Heart left ventricle (tissue), 16 donors: ENCODE measurements at regions not wholly inside any gene's neighbourhood (a gene's known extent, or its start where the extent isn't known, plus 50 kb on each side); places are given as distances from the start of the nearest gene placed in this dataset.

Source experiments
- ATAC-seq, 4 donors: fragments of 200-7000 bp; cut with Tn5 transposase; one replicate each; pipeline ENCODE4 v1.9.1; 2020 to 2022; ENCODE audit warnings: moderate library complexity in 4 of 4, mild to moderate bottlenecking in 3 of 4, moderate number of reproducible peaks in 1 of 4
- DNase-seq, 5 donors: peaks; one replicate each; pipeline ENCODE4 v3.0.0-alpha.2; 2020
- H3K27ac ChIP-seq, 12 donors: fragments of 200-600 bp; sonication (generic) in 4 of 12; one replicate each; pipeline versions ENCODE4 v1.5.0 to v1.8.0; 2016 to 2022; ENCODE audit warnings: mild to moderate bottlenecking in 2 of 12
- H3K27me3 ChIP-seq, 9 donors: fragments of 200-600 bp; sonication (generic) in 2 of 9; one replicate each; pipeline versions ENCODE4 v1.5.1 to v1.8.0; 2016 to 2022; ENCODE audit warnings: mild to moderate bottlenecking in 3 of 9
- H3K36me3 ChIP-seq, 9 donors: fragments of 200-600 bp; sonication (generic) in 2 of 9; one replicate each; pipeline versions ENCODE4 v1.5.0 to v1.8.0; 2018 to 2022; ENCODE audit warnings: mild to moderate bottlenecking in 2 of 9
- H3K4me1 ChIP-seq, 12 donors: fragments of 200-600 bp; sonication (generic) in 4 of 12; one replicate each; pipeline versions ENCODE4 v1.5.0 to v1.8.0; 2016 to 2022; ENCODE audit warnings: mild to moderate bottlenecking in 3 of 12
- H3K4me3 ChIP-seq, 12 donors: fragments of 200-600 bp; sonication (generic) in 4 of 12; one replicate each; pipeline versions ENCODE4 v1.5.0 to v1.8.0; 2017 to 2022; ENCODE audit warnings: mild to moderate bottlenecking in 9 of 12, moderate library complexity in 4 of 12
- H3K9me3 ChIP-seq, 12 donors: fragments of 200-600 bp; sonication (generic) in 4 of 12; one replicate each; pipeline versions ENCODE4 v1.5.0 to v1.8.0; 2016 to 2022; ENCODE audit warnings: mild to moderate bottlenecking in 1 of 12
- CTCF ChIP-seq, 12 donors: fragments of 200-600 bp; sonication (generic) in 4 of 12; IDR thresholded peaks; one replicate each; pipeline versions ENCODE4 v1.5.0 to v1.8.0; 2018 to 2022; ENCODE audit warnings: antibody characterized with exemption in 12 of 12, mild to moderate bottlenecking in 5 of 12
- POLR2A ChIP-seq, 2 donors: fragments of 450-650 bp; IDR thresholded peaks; one replicate each; pipeline ENCODE4 v1.6.1; 2017; ENCODE audit warnings: antibody characterized with exemption in 2 of 2, mild to moderate bottlenecking in 2 of 2, moderate library complexity in 2 of 2
- WGBS, 4 donors: extraction: QIAGEN DNeasy Blood & Tissue Kit in 2 of 4; methylation state at CpG; one replicate each; pipeline versions ENCODE4 v1.1.5 to v1.1.7; 2013 to 2018; 5-methylcytosine and 5-hydroxymethylcytosine counted together
- intact Hi-C, 10 donors: fragments of 100-400 bp; cut with DNase I; formaldehyde crosslinking; loops; one replicate each; pipeline versions ENCODE4 v1.11.1 to v1.14.2; 2022
- donor health status: ischemic (EF 13 %, LVEDD 7.1; RV severe dilation, severe dysfunction).
- donor health status: healthy with polysubstance abuse.
- donor health status: DM: no; HTN: yes; CAD: no.
- donor health status: DM: no; HTN: no; CAD: no.
- donor health status: ischemic (EF 25% LVEDD 6.9; RV normal size, moderate dysfunction).
- donor health status: ischemic (EF 25% LVEDD 5.7; RV mildly dilated, moderate dysfunction).
- donor health status: healthy.
- donor health status: DM: yes; HTN: yes; CAD: no.
- donor health status: ischemic (EF 35%, LVEDD 5.7; RV mildly dilated, moderate dysfunction).
- donor health status: nonischemic (EF 11% LVEDD 7.7; RV severe dilation, severe dysfunction).
- donor health status: DM: yes; HTN: yes; CAD: no.
- donor health status: PGD.
- donor health status: ischemic (EF 29% LVEDD 5.4; RV normal size, mild dysfunction).
- donor health status: nonischemic (EF 23%, LVEDD 6.1; RV moderate dilation, normal function).

GRCh38 chr16:86396901-86397311 lies 113.4 kb upstream of the FOXF1 start:
- Histone ChIP-seq H3K27me3 (peaks cover 0 to 35% (median 4%) of the 10 kb centered on the region in 9 donors), H3K27ac (peak overlapping the region in 1 of 12 donors; percentile 85), H3K4me3 (no peak overlapping the region), H3K36me3 (no peaks in the 10 kb centered on the region), H3K4me1 (peaks cover 0 to 3% (median 0%) of the 10 kb centered on the region in 12 donors), H3K9me3 (no peaks in the 10 kb centered on the region)
- peak in 1 of 4 donors; percentile 49 for ATAC-seq
- no peak for DNase-seq
- TF ChIP-seq CTCF (IDR thresholded peaks at IDR 0.05): no peak
- no peak for TF ChIP-seq POLR2A (IDR thresholded peaks at IDR 0.05)
- 57 to 66% (median 61%) methylated on average over 9 of the region's 9 CpGs for WGBS, 4 donors
- intact Hi-C loops: loop anchor here in 1 of 10 donors (10.0 kb wide), 1 partner anchor 312 kb away; no protein-coding TSS in a partner anchor

- 60 to 66% (median 63%) methylated on average over 6 of the region's 6 CpGs for WGBS, 4 donors
- TF ChIP-seq POLR2A (IDR thresholded peaks at IDR 0.05): no peak
- TF ChIP-seq CTCF (IDR thresholded peaks at IDR 0.05): no peak
- Histone ChIP-seq H3K27ac (peak overlapping the region in 1 of 12 donors; percentile 85), H3K9me3 (no peaks in the 10 kb centered on the region), H3K36me3 (no peaks in the 10 kb centered on the region), H3K4me1 (peaks cover 0 to 3% (median 0%) of the 10 kb centered on the region in 12 donors), H3K27me3 (peaks cover 0 to 35% (median 0%) of the 10 kb centered on the region in 9 donors), H3K4me3 (no peak overlapping the region)
- ATAC-seq: no peak
- intact Hi-C loops: loop anchor here in 1 of 10 donors (10.0 kb wide), 1 partner anchor 313 kb away; no protein-coding TSS in a partner anchor
- no peak for DNase-seq
These were observed 112.1 kb upstream of the FOXF1 start for GRCh38 chr16:86398201-86398600.

GRCh38 chr16:86398622-86399021 lies 111.7 kb upstream of the FOXF1 start:
- Histone ChIP-seq H3K9me3 (no peaks in the 10 kb centered on the region), H3K4me1 (peaks cover 0 to 3% (median 0%) of the 10 kb centered on the region in 12 donors), H3K27ac (no peak overlapping the region), H3K4me3 (no peak overlapping the region), H3K36me3 (no peaks in the 10 kb centered on the region), H3K27me3 (peaks cover 0 to 35% (median 0%) of the 10 kb centered on the region in 9 donors)
- intact Hi-C loops: loop anchor here in 1 of 10 donors (10.0 kb wide), 1 partner anchor 314 kb away; no protein-coding TSS in a partner anchor
- WGBS, 4 donors: 57 to 69% (median 66%) methylated on average over 4 of the region's 4 CpGs
- TF ChIP-seq POLR2A (IDR thresholded peaks at IDR 0.05) (no peak), CTCF (IDR thresholded peaks at IDR 0.05) (no peak)
- DNase-seq: no peak
- ATAC-seq: no peak

GRCh38 chr16:86401126-86401525 lies 109.2 kb upstream of the FOXF1 start:
- ATAC-seq: no peak
- TF ChIP-seq POLR2A (IDR thresholded peaks at IDR 0.05): no peak
- TF ChIP-seq CTCF (IDR thresholded peaks at IDR 0.05): no peak
- WGBS, 4 donors: 78 to 83% (median 80%) methylated on average over 8 of the region's 8 CpGs
- no peak for DNase-seq
- Histone ChIP-seq H3K27me3 (peaks cover 0 to 50% (median 9%) of the 10 kb centered on the region in 9 donors), H3K27ac (no peak overlapping the region), H3K9me3 (no peaks in the 10 kb centered on the region), H3K4me1 (peaks cover 0 to 2% (median 0%) of the 10 kb centered on the region in 12 donors), H3K4me3 (no peak overlapping the region), H3K36me3 (no peaks in the 10 kb centered on the region)
- intact Hi-C loops: no loop called here
